Islet of Langerhans (tissue), 1 donor: ENCODE measurements at regions not wholly inside any gene's neighbourhood (a gene's known extent, or its start where the extent isn't known, plus 50 kb on each side); places are given as distances from the start of the nearest gene placed in this dataset.
"Not testable (repeated sequence)": the region's sequence is repeated elsewhere in the genome, so short reads cannot be mapped to it uniquely, and the experiment has no call there.

Source experiments
- FAIRE-seq: peaks from one replicate; lab custom pipeline; 2011; peaks lifted over from hg19 to GRCh38; lab: Jason Lieb, UNC

DNA sequence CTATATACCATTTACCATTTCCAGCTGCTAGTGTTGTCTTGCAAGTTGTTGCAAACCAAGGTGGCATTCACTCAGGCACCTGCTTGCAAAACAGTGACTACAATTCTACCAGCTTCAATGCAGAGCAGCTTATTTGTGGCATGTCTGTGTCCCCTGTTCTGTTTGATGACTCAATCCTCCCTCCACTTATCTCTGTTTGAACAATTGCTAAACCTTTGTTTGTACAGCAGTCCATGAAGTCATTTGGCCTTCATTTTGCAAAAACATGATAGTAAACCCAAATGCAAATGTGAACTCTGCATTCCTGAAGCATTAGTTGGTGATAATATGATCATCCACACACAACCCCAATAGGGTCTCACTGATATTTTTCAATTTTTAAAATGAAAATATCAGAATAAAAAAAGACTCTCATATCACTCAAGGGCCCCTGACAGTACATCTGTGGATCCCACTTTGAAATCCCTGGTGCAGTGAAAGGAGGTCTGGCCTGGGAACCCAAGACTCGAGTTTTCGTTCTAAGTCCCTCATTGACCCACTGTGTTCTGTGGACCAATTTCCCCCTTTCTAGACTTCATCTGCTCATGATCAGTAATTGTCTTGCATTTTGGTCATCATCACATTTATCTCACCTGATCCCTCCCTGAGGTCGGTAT lies 425.4 kb downstream of the RPS24 start:
- FAIRE-seq: peak; percentile 100

GRCh38 chr10:78459639-78460037 lies 426.0 kb downstream of the RPS24 start:
- no peak for FAIRE-seq

DNA sequence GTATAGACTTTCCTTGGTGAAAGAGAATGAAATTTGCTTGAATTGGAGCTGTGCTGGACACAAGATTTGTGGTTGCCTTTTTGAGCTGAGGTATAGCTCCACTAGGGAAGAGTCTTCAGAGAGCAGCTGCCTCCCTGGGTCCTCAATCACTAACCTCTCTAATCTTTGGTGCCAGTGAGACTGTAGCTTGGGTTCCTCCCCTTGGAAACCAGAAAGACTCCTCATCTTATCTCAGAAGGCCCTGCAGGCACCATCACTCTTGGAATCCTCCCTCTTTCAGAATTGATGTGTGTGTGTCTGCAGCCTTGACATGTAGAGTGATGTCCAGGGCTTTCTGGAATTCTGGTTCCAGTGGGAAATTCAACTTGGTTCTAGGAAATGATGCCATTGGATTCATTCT lies 426.5 kb downstream of the RPS24 start:
- no peak for FAIRE-seq

DNA sequence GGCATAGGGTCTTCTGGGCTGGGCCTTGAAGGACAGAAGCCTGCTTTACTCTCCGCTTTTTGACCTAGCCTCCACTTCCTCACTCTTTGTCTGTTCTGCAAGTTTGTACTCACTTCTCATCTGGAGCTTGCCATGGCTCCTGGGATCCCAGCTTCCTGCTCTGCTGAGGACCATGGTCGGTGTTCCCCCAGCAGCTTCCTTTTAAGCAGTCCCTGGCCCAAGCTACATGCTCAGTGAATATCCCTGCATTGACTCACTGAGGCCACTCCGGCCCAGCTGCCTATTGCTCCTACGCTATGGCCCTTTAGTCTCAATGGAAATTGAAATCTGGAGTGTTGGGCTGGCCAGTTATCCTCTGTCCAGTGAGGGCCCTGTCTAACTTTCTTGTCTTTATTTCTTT lies 427.7 kb downstream of the RPS24 start:
- FAIRE-seq: no peak

DNA sequence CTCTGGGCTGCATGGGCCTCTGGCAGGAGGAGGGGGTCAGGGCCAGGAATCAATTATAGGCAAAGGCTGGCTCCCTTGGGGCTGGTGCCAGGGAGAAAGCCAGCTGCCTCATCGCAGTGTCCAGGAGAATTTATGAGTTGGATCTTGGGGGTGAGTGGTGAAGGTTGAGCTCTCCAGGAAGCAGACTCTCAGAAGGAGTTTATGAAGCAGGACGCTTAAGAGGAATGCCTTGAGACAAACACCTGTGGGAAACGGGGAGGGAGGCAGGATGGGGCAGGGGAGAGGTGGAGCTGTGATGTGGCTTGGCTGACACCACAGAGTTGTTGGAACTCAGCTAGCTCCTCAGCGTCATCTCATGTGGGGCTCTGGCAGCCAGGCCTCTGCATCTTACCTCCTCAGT lies 428.5 kb downstream of the RPS24 start:
- FAIRE-seq: no peak

DNA sequence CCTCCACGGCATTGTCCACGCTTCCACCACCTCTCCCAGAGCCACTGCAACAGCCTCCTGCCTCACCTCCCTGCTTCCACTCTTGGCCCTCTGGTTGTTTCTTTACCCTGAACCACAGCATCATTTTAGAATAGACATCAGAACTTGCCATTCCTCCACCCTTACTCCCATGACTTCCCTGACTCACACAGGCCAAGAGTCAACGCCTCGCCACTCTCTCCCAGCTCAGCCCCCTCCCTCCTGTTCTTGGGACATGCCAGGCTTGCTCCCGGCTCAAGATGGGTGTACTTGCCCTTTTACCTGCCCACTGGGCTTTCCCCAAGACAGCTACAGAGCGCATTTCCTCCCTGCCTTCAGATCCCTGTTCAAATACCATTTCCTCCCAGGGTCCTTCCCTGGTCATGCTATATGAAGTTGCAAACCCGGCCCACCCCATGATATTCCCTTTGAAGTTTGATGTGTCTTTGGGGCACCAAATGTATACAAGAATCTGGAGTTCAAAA lies 429.1 kb downstream of the RPS24 start:
- FAIRE-seq: no peak

GRCh38 chr10:78464118-78464855 lies 430.6 kb downstream of the RPS24 start:
- no peak for FAIRE-seq

GRCh38 chr10:78464856-78465267 lies 431.2 kb downstream of the RPS24 start:
- no peak for FAIRE-seq

- FAIRE-seq: no peak
These were observed 431.8 kb downstream of the RPS24 start for GRCh38 chr10:78465431-78465830.

GRCh38 chr10:78467496-78468106 lies 433.9 kb downstream of the RPS24 start:
- no peak for FAIRE-seq

GRCh38 chr10:78468731-78469130 lies 435.1 kb downstream of the RPS24 start:
- FAIRE-seq: not testable (repeated sequence)

DNA sequence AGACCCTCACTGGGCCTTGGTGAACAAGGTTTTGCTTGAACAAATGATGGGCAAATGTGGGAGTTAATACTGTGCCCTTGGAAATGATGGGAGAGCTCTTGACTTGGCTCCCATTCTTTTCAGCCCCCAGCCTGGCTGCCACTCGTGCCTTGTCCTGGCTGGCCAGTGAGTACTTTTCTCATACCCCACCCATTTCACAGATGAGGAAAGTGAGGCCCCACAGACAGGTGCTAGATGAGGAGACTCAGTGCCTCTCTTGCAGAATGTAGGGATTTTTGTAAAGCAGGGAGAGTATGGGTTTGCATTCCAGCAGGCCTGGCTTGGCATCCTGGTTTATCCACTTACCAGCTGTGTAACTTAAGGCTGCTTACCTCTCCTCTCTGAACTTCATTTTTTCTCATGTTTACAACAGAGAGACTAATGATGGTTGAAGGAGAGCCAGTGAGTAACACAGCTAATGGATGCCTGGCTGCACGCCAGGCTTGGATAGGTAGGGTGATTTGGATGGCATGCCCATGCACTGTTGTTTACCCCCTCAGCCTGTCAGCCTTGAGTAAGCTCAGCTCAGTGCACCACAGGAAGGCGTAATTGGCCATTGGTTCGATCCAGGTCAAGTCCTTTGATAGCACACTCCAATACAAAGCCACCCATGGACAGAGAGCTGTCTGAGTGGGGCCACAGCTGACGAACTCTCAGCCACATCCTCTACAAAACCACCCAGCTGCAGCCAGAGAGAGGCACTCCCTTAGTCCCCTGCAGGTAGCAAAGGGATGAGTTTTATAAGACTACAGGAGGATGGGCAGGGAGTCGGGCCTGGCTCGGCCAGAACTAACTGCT lies 436.8 kb downstream of the RPS24 start:
- FAIRE-seq: no peak

GRCh38 chr10:78471326-78471722 lies 437.7 kb downstream of the RPS24 start:
- no peak for FAIRE-seq

- no peak for FAIRE-seq
These were observed 438.3 kb downstream of the RPS24 start for GRCh38 chr10:78471723-78472550.

GRCh38 chr10:78472551-78472890 lies 438.9 kb downstream of the RPS24 start:
- no peak for FAIRE-seq

DNA sequence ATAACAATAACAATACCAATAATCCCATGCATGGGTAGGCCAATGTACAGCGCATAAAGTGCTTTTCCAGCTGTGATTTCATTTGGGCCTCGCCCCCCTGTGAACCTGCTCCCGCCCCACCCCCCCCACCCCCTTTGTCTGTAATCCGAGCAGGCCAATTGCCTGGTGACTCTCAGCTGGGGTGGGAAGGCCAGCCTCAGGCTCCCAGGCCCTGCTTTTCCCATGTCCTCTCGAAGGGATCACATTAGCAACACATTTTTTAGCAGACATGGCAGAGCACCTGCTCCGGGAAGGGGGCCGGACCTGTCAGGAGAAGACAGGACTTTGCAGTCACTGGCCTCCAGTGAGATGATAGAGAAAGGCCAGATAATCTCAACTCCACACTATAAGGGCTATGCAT lies 439.3 kb downstream of the RPS24 start:
- FAIRE-seq: no peak

GRCh38 chr10:78474743-78475142 lies 441.1 kb downstream of the RPS24 start:
- FAIRE-seq: no peak

DNA sequence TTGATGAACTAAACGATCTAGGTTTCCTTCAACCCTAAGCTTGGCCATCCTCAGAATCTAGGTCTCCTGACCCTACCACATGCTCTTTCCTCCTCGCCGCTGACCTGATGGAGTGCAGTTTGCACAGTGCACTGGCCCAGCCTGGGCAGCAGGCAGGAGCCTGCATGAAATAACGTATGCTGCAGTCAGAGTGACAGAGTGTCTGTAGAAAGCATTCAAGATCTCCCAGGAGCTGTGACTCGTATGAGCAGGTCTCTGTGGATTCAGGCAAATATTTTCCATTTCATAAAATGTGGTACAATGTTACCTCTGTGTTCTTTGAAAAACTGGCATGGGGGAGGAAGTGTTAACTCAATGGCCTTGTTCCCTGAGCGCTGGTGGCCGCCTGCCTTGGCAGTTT lies 441.8 kb downstream of the RPS24 start:
- FAIRE-seq: no peak

DNA sequence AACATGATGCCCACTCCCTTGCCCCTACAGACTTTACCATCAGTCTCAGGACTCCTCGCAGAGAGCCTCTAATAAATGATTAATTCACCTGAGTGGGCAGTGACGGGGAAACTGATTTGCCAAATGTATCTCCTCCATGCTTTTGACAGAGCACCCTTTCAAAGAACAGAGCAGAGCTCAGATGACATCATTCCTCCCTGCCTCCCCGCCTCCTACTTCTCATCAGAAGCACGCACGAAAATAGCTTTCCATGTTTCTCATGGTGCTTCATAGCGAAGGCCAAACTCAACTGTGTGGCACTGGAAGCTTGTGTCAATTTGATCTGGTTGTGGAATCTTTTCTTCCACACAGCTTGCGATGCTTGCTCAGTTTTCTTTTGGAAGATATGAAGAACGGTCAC lies 442.5 kb downstream of the RPS24 start:
- no peak for FAIRE-seq

DNA sequence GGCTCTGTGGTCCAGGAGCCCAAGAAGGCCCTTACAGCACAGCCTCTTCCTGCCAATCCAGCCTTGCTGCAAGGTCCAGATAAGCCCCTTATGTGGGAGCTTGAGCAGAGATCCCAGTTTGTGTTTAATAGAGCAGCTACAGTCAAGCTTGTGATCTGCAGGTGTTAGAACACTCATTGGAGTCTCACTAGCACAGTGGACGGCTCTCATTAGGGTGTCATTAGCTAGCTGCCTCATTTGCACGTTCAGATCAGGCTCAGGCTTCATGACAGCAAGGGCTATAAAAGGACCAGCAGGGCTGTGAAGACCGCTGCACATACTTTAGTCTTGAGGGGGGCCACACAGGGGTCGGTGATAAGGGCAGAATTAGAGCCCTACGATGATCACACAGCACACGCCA lies 443.2 kb downstream of the RPS24 start:
- FAIRE-seq: no peak

DNA sequence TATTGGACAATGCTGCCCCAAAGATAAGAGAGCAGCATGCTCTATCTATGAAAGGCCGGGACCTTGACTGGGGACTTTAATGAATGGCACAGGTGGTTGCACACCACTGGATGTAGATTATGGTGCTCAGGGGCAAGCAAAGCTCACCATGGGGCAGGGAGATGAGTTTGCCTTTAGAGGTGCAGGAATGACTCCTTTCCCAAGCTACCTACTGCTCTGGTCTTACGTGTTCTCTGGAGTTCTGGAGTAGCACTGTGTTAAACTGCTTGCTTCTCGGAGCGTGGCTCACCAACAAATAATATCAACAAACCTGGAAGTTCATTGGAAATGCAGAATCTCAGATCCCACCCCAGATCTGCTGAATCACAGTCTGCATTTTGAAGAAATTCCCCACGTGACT lies 445.3 kb downstream of the RPS24 start:
- no peak for FAIRE-seq

GRCh38 chr10:78479467-78479866 lies 445.8 kb downstream of the RPS24 start:
- FAIRE-seq: no peak
